GM21825 (cell line): ENCODE measurements at regions not wholly inside any gene's neighbourhood (a gene's known extent, or its start where the extent isn't known, plus 50 kb on each side); places are given as distances from the start of the nearest gene placed in this dataset.

Source experiments
- ATAC-seq: cut with Tn5 transposase; IDR thresholded peaks from one replicate; pipeline ENCODE4 v1.9.1; 2021; ENCODE audit warnings: mild to moderate bottlenecking, moderate library complexity; ENCODE audit not compliant: unreplicated experiment

DNA sequence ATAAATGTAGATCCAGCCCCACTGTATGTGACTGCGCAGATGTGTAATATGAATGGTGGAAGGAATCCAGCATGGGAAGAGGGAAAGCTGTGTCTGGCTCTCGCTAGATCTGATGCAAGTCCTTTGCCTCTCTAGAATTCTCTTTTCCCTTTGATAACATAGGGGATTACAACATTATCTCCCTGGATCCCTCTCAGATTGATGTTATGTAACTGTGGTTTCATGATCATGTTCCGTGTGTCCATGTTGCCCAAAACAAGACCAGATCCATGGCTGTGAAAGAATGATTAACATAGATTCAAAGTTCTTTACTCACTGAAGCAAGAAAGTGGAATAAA, 184.0 kb upstream of the UBL3 start:
- ATAC-seq: no peak

DNA sequence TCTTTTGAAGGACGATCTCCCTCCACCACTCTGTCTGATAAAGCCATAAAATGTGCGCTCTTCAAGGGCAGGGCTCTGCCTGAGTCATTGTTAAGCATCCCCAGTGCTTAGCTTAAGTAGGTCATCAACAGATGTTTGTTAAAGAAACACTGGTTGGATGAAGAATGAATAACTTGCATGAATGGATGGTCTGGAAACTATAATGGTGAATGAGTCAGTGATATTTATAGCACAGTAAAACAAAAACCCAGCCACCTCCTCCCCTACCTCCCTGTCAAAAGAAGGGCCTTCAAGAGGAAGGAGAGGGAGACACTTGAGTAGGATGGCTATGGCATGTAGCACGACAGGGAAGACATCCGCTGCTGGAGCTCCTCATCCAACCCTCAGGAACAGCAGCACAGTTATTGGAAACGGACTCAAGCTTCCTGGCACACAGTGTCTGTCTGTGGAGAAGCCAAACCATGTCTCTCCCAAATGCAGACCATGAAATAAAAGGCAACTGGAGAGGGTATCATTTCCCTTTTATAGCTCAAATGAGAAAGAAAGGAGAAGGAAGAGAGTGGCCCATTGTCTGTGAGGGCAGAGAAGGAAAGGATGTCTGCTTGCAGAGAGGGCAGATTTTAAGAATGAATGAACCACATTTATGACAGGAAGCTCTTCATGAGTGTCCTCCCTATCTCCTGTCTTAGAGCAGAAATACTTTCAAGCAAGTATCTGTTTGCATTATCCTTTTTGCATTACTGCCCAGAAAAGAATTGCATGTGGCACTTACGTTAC, 183.5 kb upstream of the UBL3 start:
- ATAC-seq: no peak

DNA sequence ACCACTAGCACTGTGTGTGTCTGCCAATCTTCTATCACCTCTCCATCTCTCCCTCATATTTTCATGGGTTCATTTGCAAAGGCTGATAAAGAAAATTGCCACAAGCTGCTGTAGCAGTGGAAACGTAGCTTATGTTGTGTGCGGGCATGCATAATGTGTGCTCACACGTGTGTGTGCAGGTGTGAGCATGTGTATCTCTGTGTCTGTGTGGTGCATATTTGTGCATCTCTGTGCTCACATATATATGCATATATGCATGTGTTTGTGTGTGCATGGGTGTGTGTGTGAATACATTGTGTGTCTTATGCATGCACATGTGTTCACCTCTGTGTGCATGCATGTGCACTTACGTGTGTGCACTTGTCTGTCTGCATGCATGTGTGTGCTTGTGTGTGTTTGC, 181.8 kb upstream of the UBL3 start:
- ATAC-seq: no peak

DNA sequence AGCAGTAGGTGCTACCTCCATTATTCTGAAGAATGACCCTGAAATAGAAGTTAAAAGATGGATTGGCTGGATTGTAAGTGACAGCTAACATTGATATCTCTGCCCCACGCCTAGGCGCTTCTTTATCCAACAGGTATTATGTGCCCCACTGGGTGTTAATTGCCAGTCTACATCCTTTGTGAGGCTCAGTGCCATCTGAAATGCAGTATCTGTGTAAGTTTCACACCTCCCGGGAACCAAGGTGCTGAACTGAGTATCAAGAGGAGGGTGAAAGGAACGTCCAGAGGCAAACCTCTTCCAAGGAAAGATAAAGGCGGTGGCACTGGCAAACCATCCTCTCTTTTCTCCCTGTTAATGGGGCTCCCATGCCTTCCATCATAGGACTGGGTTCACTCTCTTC, 181.1 kb upstream of the UBL3 start:
- no peak for ATAC-seq

DNA sequence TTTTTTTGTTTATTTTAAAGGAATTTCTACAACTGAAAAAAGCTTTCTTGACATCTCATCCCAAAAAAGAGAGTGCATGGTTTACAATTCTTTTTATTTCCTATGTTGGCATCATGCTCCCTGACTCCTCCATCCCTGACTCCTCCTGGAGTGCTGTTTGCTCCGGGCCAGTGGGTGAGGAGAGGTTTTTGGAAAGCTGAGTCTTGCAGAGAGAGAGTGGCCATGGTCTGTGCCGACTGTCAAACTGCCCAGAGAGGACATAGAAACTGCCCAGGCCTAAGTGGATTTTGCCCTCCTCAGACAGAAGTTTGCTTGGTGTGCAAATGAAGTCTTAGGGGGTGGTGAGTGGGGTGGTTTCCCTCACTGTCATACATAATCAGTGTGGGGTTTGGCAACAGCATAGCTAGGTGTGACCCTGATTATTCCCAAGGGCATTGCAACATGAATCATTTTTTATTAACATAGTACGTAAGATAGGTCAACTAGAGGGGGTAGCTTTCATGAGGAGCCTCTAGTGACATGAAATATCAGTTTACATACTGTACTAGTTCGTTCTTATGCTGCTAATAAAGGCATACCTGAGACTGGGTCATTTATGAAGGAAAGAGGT, 179.8 kb upstream of the UBL3 start:
- no peak for ATAC-seq

DNA sequence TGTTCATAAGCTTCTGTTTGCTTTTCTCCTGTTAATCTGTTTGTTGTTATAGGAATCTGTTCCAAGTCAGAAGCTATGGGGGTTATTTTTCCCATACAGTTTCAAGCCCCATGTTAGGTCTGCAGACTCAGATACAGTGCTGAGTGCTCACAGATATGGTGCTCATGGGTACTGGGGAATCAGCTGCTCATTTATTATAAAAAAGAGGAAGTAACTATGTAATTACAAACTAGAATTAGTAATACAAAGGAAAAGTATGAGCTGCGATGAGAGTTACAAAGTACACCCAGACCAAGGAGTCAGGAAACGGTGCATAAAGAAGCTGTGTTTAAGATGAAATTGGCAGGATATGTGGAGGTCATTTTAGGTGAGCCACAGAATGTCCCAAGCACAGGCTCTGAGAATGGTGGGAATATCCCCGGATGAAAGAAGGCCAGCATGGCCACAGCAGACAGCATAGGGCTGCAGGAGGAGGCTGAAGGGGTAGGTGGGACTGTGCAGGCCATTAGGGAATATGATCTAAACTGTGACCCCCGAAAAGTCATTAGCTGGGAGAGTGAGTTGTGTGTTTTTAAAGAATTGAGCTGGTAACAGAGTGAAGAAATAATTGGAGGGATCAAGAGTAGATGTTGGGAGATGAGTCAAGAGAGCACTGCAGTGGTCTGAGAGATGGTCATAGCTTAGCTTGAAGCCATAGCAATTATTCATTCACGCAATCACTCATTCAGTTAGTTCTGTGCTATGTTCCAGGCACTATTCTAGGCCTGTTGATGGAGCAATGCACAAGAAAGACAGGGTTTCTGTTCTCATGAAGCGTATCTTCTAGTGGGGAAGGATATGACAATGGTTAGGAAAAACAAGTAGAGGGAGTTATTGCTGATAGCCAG, 177.4 kb upstream of the UBL3 start:
- ATAC-seq: no peak

DNA sequence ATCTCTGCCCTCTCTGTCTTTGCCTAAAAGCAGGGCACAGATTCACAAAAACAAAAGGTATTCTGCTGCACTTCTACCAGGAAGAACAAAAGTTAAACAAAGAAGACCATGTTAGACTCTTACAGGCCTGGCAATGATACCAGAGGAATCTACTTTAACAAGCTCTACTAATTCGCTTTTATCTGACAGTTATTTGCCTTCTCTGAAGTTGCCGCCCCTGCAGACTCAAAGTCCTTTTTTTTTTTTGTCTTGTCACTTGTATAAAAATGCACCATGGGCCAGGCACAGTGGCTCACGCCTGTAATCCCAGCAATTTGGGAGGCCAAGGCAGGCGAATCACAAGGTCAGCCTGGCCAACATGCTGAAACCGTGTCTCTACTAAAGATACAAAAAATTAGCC, 176.5 kb upstream of the UBL3 start:
- no peak for ATAC-seq

DNA sequence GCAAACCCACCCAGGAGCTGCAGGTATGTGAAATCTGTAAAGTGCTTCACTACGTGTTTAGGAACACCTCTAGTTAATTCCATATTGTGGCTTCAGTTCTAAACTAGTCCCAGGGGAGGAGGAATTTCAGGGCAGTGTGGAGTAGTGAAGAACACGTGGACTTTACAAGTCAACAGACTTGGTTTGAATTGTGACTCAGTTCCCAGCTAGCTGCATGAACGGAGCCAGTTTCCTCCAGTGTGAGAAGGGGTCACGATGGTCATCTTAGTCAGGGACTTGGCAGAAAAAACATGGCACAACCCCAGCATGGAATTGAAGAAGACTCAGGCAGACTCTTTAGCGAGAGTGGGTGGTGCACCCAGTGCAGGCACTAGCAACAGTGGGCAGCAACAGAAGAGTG, 175.7 kb upstream of the UBL3 start:
- ATAC-seq: no peak

DNA sequence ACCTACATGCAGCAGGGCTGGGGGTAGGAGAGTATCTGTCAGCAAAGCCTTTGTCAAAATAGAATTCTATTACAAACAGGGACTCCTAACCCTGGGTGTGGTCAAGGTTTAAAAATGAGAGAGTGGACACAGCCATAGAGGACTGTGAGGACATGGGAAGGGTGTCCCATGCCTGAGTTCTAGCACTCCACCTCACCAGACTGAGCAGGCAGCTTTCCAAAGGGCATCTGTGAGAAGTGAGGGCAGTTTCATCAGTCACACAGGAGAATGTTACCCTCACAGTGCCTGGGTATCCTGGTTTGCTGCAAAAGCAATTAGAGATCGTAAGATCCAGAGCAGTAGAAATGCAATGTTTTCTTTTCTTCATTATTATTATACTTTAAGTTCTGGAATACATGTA, 174.9 kb upstream of the UBL3 start:
- ATAC-seq: no peak

DNA sequence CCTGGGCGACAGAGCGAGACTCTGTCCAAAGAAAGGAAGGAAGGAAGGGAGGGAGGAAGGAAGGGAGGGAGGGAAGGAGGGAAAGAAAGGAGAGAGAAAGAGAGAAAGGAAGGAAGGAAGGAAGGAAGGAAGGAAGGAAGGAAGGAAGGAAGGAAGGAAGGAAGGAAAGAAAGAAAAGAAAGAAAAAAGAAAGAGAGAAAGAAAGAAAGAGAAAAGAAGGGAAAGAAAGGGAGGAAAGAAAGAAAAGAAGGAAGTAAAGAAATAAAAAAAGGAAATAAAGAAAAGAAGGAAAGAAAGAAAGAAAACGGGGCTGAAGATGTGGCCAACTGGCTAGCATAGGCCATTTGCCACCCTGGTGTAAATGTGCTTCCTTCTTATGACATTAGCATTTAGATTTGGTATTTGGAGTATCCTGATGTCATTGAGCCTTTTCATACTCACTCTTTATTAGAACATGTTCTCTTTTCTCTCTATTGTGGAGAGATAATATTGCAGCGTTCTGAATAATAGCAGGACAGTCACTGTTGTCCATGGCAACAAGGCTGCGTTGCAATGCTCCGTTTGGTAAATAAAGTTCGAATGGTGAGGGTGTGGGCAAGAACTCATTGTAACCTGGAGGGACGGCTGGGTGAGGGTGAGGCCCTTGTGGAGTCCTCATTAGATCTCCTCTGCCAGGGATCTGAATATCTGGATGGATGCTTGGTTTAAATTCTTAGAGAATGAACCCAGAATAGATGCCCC, 173.9 kb upstream of the UBL3 start:
- no peak for ATAC-seq

DNA sequence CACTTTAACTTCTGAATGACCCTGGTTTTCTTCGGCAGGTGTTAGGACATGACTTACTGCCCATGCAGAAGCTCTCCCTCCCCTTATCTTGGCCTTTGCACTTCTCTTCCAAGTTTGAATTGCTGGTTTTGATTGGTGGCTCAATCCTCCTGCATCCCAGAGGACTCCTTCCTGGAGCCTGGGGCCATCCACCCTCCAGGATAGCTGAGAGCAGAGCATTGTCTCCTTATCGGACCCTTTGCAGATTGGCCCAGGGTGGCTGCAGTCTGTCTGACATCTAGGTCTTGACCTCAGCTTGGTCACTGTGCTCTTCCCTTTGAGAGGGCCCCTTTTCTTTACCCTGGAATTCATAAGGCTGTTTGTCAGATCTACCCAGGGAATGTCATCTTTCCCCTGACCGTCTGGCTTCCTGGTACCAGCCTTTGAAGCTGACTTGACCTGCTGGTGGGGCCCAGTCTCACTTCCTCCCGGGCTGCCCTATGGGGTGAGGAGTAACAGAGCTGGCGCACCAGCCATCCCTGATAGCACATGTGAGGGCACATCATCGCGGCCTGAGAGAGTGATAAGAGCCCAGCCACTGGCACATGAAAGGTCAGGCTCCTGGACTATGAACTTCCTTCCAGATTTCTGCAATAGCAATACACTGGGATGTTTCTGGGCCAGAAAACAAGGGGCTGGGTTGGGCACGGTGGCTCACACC, 172.9 kb upstream of the UBL3 start:
- ATAC-seq: no peak

DNA sequence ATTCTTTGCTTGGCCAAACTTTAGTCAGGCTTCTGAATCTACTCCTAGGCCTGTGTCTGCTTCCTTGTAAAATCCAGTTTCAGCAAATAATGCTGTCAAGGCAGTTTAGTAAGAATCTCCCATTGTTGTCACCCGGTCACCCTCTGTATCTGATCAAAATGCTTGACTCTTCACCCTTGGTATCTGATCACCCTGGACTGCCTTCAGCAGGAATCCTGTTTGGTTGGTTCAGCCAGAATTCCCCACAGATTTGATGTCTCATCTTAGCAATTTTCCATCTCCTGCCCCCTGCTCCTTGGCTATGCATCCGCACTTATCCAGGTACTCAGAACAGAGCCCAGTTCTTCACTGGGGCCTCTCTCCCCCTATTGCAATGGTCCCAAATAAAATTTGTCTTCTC, 172.4 kb upstream of the UBL3 start:
- no peak for ATAC-seq

DNA sequence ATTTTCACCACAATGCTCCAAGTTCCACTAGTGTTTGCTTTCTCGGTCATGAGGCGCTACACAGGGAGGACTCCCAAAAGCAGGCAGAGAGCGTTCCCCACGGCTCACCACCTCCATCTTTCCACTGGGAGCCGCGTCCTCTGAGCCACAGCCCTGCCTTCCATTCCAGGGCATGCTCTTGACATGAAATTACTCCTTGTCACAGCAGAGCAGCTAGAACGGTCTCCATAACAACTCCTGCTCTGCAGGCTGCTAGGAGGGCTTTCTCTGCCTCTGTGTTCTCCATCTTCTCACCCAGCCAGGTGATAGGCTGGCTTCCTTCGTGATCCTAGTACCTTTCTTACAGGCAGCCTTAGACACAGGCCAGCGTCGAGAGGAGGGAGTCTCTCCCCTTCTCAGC, 171.8 kb upstream of the UBL3 start:
- no peak for ATAC-seq

DNA sequence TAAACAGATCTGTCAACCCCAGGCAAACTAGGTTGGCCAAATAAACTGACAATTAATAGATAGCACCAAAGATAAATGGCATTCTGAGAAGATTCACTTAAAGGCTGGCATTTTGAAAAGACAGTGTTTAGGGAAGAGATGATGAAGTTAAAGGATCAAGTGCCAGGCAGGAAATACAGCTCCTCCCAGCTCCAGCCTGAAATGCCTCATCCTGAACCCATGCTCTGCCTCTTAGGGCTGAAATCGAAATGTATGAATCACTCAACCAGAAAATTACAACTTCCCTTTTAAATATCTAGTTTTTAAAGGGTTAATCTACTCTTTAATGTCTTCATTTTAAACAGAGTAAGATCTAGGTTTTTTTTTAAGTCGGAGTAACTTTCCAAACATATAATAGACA, 171.2 kb upstream of the UBL3 start:
- no peak for ATAC-seq

DNA sequence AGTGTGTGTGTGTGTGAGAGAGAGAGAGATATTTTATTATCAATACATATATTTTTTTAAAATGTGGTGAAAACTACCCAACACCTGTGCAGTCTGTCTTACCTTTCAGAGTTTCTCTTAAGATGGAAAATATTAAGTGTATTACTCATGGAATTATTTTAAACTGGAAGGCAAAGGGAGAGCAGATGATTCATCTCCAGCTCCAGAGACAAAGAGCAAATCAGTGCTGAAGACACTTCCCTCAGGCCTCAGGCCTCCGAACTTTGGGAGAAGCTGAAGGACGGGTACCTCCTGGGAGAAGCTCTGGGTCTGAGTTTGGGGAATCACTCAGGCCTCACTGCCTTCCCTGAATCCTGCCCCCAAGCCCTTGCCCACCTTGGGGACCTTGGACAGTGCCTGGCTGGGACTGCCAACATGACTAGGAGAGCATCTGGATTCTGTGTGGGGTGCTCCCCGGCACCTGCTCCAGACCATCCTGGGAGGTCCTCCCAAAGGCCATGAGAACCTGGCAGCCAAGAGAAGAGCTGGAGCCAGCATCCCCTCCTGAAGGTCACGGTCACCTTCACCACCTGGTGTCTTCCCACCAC, 170.4 kb upstream of the UBL3 start:
- ATAC-seq: no peak

DNA sequence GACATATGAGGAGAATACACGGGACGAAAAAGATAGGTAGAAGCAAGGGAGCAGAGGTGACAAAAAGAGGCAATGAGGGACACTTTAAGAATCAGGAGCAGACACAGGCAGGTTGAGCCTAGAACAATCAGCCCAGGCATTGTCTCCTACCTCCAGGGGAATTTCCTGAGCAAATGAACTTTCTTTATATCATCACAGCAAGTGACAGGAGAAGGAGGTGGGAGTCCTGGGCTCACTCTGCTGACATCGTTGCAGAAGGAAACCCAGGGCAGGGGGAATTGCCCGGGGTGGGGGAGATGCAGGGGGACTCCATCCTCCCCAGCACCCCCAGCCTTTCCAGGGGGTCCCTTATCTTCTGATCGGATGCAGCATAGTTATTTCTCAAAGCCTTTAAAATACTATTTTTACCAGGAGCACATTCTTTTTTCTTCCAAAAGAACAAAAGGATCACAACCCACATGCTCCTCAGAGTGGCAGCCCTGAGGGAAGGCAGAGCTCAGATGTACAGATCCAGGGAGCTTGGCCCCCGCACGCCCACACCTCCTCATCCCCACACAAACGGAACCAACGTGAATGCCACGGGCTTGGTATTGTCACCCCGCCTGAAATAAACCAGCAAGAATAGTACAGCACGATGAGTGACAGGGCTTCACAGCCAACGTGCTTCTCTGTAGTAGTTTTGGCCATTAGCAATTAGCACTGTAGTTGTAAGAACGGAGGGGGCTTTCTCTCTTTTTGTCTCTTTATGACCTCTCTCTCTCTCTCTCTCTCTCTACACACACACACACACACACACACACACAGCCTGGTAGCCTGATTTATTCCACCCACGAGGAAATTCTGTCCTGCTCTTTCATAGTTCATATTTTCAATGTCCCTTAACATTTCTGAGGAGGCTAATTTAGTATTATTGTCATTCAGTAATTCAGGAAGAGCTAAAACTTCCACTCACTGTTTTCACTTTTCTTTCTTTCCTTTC, 169.5 kb upstream of the UBL3 start:
- ATAC-seq: no peak

DNA sequence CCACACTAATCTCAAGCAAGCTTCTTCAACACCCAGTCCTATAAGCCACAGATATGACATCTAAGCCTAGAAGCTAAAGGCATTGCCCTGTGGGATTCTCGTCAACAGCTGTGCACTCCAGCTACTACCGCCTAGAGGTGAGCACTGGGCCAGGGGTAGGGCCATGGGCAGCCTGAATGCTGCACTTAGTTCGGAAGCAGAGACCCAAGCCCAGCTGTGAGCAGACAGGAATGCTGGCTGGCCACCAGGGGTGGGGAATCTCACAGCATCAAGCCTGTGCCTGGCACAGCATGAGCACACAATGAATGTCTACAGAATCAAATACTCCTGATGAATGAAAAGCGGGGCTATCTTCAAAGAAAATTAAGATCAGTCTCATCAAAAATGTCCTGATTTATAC, 167.5 kb upstream of the UBL3 start:
- no peak for ATAC-seq

DNA sequence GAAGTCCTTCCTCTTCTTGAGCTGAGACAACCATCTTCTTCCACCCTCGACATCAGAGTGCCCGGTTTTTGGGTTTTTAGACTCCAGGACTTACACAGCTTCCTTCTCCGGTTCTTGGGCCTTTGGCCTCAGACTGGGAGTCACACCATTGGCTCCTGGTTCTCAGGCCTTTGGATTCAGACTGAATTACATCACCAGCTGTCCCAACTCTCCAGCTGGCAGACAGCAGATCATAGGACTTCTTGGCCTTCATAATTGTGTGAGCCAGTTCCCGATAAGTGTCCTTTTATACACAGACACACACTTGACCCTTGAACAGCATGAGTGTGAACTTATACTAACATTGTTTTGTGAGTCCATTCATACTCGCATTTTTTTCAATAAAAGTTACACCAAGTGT, 166.0 kb upstream of the UBL3 start:
- no peak for ATAC-seq

DNA sequence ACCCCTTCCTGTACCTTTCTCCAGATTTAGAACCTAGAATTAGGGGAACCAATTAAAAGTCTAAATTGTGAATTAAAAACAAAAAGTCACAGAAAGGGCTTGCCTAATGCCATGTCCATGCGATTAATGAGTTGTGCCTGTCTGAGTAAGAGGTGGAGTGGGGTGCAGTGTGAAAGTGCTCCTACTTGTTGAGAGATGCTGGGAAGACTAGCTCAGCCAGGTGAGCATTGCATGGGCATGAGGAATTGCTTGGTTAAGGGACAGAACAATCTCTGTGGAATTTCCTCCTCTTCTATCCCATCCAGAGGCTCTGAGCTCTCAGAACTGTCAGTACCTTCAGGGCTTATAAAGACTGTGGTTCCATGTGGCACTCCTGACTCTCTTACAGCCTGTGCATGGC, 159.0 kb upstream of the UBL3 start:
- ATAC-seq: no peak
